AG04449 (cell line): ENCODE measurements at regions not wholly inside any gene's neighbourhood (a gene's known extent, or its start where the extent isn't known, plus 50 kb on each side); places are given as distances from the start of the nearest gene placed in this dataset.

Experiments
- CTCF ChIA-PET: fragments of 350-600 bp; formaldehyde crosslinking; extraction: SDS; loops from one replicate; lab custom pipeline; 2021; ENCODE audit warnings: antibody characterized with exemption; lab: Yijun Ruan, JAX
- POLR2A ChIA-PET: fragments of 400-600, 350-600 bp; formaldehyde crosslinking; extraction: SDS; loops from one replicate; lab custom pipeline; 2020; ENCODE audit warnings: antibody characterized with exemption, inconsistent platforms; lab: Yijun Ruan, JAX
- DNase-seq: peaks from one replicate; pipeline ENCODE4 v3.0.0-alpha.2; 2010; ENCODE audit warnings: low read depth, low spot score
- H3K4me3 ChIP-seq: 2 replicates; pipeline ENCODE4 v1.5.1; 2011; ENCODE audit warnings: low read depth, mild to moderate bottlenecking, control low read depth, low read length
- TF ChIP-seq, protein P1 (sequence below): IDR thresholded peaks from one replicate; pipeline ENCODE4 v1.5.1; 2011; ENCODE audit warnings: mild to moderate bottlenecking, moderate library complexity, low read length, control low read depth, inconsistent platforms; ENCODE audit not compliant: insufficient read depth; ENCODE audit errors: missing control alignments

DNA sequence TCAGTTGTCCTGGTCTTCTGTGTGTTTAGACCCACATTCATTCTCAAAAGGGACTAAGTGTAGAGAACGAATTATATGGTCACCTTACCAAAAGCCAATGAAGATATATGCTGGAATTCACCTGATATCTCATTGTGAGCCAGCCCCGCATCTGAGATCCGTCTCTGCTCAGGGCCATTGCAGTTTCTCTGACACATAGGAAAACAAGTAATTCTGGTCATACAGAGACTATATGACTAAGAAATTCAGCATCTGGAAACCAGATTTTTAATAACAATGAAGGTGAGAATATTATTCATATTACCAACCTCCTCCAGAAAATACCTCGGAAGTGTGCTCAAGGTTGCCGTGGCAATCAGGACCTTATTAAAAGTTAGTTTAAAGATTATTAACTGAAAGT lies 278.6 kb upstream of the EDNRB start:
- no peak overlapping the region for H3K4me3 ChIP-seq
- TF ChIP-seq, protein P1, sequence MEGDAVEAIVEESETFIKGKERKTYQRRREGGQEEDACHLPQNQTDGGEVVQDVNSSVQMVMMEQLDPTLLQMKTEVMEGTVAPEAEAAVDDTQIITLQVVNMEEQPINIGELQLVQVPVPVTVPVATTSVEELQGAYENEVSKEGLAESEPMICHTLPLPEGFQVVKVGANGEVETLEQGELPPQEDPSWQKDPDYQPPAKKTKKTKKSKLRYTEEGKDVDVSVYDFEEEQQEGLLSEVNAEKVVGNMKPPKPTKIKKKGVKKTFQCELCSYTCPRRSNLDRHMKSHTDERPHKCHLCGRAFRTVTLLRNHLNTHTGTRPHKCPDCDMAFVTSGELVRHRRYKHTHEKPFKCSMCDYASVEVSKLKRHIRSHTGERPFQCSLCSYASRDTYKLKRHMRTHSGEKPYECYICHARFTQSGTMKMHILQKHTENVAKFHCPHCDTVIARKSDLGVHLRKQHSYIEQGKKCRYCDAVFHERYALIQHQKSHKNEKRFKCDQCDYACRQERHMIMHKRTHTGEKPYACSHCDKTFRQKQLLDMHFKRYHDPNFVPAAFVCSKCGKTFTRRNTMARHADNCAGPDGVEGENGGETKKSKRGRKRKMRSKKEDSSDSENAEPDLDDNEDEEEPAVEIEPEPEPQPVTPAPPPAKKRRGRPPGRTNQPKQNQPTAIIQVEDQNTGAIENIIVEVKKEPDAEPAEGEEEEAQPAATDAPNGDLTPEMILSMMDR = no peak
- ChIA-PET CTCF (interaction anchor here (1.3 kb wide), 1 partner anchor 59 kb away, joined by 3 read pairs; no protein-coding TSS in a partner anchor), POLR2A (no interaction called here)
- no peak for DNase-seq

DNA sequence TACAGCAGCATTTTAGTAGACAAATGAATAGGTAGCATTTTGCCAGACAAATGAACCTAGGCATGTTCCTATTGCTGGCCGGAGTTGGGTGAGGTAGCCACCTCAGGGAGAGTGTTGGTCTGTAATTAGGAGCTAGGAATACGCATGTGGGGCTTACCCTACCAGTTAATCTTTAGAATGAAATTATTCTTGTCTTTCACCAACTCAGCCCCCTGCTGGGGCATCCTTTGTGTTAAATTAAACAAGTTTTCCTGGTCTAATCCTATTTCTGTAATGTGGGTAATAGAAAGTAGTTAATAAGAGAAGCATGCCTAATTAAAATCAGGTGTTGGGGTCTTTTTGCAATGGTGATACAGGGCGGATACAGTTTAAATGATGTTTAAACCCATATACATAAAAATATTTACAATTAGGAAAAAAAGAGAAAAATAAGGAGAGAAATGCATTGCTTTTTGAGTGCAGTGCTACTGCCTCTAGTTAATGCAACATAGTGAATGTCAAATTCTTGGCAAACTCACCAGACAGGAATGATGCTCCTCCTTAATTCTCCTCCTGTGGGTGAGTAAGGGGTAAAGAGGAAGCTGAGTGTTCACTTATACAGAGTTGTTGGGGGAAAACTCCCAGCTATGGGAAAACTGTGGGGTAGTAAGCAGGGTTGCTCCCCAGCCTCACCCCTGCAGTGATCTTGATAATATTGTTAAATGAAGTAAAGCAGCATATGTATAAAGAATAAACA lies 276.4 kb upstream of the EDNRB start:
- TF ChIP-seq, protein P1 = no peak
- ChIA-PET POLR2A (no interaction called here), CTCF (interaction anchor here (0.9 kb wide), 1 partner anchor 54 kb away, joined by 3 read pairs; no protein-coding TSS in a partner anchor)
- H3K4me3 ChIP-seq = no peak overlapping the region
- DNase-seq = peak; percentile 5

DNA sequence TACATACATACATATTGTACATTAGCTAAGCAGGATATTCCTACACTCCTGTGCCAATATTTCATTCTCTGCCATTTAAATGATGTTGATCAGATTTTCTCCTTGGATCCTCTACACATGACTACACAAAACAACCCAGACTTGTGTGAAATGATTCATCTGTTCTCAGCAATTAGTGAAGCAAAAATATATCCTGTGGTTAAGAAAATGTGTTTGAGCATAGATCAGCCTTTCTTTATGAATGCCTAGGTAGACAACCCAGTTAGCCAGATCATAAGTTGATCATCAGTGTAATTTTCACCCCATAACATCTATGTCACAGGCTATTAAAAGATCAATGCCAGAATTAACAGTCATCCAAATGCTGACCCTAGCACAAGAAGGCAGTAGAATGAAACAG lies 275.2 kb upstream of the EDNRB start:
- TF ChIP-seq, protein P1 = no peak
- CTCF ChIA-PET = interaction anchor here (0.9 kb wide), 1 partner anchor 53 kb away, joined by 3 read pairs; no protein-coding TSS in a partner anchor
- POLR2A ChIA-PET = no interaction called here
- DNase-seq = no peak
- no peak overlapping the region for H3K4me3 ChIP-seq

DNA sequence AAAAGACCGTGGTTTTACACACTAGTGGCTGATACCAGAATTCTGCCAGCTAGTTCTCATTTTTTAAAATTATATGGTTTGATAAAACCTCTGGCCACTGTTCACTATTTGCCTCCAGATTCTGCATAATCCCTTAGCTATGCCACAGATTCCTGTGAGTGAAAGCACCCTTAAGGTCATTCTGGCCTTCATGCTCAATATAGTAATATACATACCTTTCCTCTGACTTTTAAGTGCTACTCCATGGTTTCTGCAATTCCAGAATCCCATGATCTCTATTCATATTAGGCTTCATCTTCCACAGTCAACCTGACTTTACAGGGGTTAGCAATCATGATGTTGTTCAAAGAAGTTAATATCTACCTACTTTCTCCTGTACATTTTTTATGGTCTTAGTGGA lies 274.1 kb upstream of the EDNRB start:
- TF ChIP-seq, protein P1 = no peak
- POLR2A ChIA-PET = no interaction called here
- DNase-seq = peak; percentile 33
- CTCF ChIA-PET = no interaction called here
- H3K4me3 ChIP-seq = no peak overlapping the region

DNA sequence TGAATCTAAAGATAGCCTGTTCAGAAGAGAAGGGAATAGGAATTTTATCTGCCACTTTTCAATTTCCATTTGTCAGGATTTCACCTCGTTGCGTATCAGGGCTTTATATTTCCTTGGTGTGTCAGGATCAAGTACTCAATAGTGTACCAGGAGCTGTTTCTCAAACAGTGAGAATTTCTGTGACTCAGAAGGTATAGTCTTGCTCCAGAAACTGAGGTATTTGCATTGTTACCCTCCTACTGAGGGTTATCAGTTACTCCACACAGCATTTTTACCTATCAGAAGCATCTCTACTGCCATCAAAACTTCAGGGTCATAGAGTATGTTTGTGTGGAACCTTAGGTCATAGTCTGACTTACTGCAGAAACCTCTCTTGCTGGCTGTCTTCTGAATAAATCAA lies 271.7 kb upstream of the EDNRB start:
- no peak for DNase-seq
- ChIA-PET CTCF (no interaction called here), POLR2A (no interaction called here)
- TF ChIP-seq, protein P1 = no peak
- H3K4me3 ChIP-seq = no peak overlapping the region

DNA sequence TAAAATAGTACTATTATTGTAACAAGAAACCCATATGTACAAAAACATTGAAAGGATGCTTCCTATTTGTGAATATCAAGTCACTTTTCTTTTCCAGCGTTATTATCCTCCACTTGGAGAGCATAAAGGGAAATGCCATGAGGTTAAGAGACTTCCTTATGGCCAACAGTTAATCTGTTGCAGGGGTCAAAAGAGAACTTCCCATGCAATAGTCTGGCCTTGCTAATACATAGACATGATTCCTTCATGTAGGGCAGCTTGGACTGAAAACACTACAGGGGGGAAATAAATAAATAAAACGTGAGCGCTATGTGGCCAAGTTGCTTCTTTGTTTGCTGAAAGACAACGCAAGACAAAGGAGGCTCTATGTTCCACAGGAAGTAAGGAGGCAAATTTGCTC lies 269.1 kb upstream of the EDNRB start:
- DNase-seq = no peak
- ChIA-PET POLR2A (no interaction called here), CTCF (interaction anchor here (1.1 kb wide), 1 partner anchor 67 kb away, joined by 3 read pairs; no protein-coding TSS in a partner anchor)
- TF ChIP-seq, protein P1 = no peak
- H3K4me3 ChIP-seq = no peak overlapping the region
